ENCODE measurements at regions not wholly inside any gene's neighbourhood (a gene's known extent, or its start where the extent isn't known, plus 50 kb on each side); places are given as distances from the start of the nearest gene placed in this dataset.

DNA sequence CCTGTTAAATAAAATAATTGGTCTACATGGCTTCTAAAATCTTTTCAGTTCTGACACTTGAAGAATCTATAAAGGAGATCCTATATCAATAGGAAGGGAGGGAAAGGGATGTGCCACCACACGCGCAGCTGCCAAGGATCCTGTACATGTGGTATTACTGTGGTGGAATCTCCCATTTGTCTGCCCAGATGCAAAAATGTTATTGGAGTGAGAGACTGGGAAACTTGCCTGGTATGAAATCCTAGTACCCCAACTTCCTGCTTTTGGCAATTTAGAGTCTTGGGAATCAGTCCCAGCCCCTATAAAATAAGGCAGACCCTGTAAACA is 81.9 kb upstream of the PICALM start:
- TF ChIP-seq, protein P1, sequence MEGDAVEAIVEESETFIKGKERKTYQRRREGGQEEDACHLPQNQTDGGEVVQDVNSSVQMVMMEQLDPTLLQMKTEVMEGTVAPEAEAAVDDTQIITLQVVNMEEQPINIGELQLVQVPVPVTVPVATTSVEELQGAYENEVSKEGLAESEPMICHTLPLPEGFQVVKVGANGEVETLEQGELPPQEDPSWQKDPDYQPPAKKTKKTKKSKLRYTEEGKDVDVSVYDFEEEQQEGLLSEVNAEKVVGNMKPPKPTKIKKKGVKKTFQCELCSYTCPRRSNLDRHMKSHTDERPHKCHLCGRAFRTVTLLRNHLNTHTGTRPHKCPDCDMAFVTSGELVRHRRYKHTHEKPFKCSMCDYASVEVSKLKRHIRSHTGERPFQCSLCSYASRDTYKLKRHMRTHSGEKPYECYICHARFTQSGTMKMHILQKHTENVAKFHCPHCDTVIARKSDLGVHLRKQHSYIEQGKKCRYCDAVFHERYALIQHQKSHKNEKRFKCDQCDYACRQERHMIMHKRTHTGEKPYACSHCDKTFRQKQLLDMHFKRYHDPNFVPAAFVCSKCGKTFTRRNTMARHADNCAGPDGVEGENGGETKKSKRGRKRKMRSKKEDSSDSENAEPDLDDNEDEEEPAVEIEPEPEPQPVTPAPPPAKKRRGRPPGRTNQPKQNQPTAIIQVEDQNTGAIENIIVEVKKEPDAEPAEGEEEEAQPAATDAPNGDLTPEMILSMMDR (IDR thresholded peaks at IDR 0.05): no peak
- no peak for TF ChIP-seq POLR2AphosphoS5 (IDR thresholded peaks at IDR 0.05; ENCODE audit: low read depth, low read length)
- TF ChIP-seq, protein P2, sequence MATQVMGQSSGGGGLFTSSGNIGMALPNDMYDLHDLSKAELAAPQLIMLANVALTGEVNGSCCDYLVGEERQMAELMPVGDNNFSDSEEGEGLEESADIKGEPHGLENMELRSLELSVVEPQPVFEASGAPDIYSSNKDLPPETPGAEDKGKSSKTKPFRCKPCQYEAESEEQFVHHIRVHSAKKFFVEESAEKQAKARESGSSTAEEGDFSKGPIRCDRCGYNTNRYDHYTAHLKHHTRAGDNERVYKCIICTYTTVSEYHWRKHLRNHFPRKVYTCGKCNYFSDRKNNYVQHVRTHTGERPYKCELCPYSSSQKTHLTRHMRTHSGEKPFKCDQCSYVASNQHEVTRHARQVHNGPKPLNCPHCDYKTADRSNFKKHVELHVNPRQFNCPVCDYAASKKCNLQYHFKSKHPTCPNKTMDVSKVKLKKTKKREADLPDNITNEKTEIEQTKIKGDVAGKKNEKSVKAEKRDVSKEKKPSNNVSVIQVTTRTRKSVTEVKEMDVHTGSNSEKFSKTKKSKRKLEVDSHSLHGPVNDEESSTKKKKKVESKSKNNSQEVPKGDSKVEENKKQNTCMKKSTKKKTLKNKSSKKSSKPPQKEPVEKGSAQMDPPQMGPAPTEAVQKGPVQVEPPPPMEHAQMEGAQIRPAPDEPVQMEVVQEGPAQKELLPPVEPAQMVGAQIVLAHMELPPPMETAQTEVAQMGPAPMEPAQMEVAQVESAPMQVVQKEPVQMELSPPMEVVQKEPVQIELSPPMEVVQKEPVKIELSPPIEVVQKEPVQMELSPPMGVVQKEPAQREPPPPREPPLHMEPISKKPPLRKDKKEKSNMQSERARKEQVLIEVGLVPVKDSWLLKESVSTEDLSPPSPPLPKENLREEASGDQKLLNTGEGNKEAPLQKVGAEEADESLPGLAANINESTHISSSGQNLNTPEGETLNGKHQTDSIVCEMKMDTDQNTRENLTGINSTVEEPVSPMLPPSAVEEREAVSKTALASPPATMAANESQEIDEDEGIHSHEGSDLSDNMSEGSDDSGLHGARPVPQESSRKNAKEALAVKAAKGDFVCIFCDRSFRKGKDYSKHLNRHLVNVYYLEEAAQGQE (IDR thresholded peaks at IDR 0.05; ENCODE audit: insufficient read depth in 1 of 2, low read depth in 2 of 2, low read length in 1 of 2): no peak

Data from Panc1 (cell line).